Suppressor macrophage (primary cell): ENCODE measurements at regions not wholly inside any gene's neighbourhood (a gene's known extent, or its start where the extent isn't known, plus 50 kb on each side); places are given as distances from the start of the nearest gene placed in this dataset.
A peak's percentile ranks its signal among the peaks of the same experiment; 100 is the strongest.
"Not testable (repeated sequence)": the region's sequence is repeated elsewhere in the genome, so short reads cannot be mapped to it uniquely, and the experiment has no call there.

ENCODE experiments used
- DNase-seq, 4 experiments: peaks; one replicate each; pipeline ENCODE4 v3.0.0-alpha.2; 2020 to 2022

GRCh38 chr2:132220589-132220988 lies 58.8 kb upstream of the ANKRD30BL start:
- DNase-seq, result not testable (repeated sequence)

- DNase-seq, result not testable (repeated sequence)
These were observed 60.1 kb upstream of the ANKRD30BL start for GRCh38 chr2:132221886-132222285.

- no peak for DNase-seq
These were observed 90.6 kb upstream of the ANKRD30BL start for GRCh38 chr2:132252191-132252893.

GRCh38 chr2:132252894-132253264 lies 91.1 kb upstream of the ANKRD30BL start:
- no peak for DNase-seq

- DNase-seq, result no peak
These were observed 91.9 kb upstream of the ANKRD30BL start for GRCh38 chr2:132253496-132254305.

GRCh38 chr2:132254306-132254919 lies 92.7 kb upstream of the ANKRD30BL start:
- DNase-seq, result not testable (repeated sequence)

- DNase-seq, result no peak
These were observed 94.0 kb upstream of the ANKRD30BL start for GRCh38 chr2:132255714-132256113.

- no peak for DNase-seq
These were observed 94.6 kb upstream of the ANKRD30BL start for GRCh38 chr2:132256251-132256902.

GRCh38 chr2:132256903-132257300 lies 95.2 kb upstream of the ANKRD30BL start:
- not testable (repeated sequence) for DNase-seq

- DNase-seq, result not testable (repeated sequence)
These were observed 95.8 kb upstream of the ANKRD30BL start for GRCh38 chr2:132257301-132258171.

- DNase-seq, result not testable (repeated sequence)
These were observed 97.5 kb upstream of the ANKRD30BL start for GRCh38 chr2:132259276-132259675.

- not testable (repeated sequence) for DNase-seq
These were observed 103.8 kb upstream of the ANKRD30BL start for GRCh38 chr2:132265595-132265994.

GRCh38 chr2:132267105-132267497 lies 105.3 kb upstream of the ANKRD30BL start:
- no peak for DNase-seq

- peak in 2 of 4 experiments; percentile 26 to 43 for DNase-seq
These were observed 105.9 kb upstream of the ANKRD30BL start for GRCh38 chr2:132267498-132268283.

- DNase-seq, result peak; percentile 9 to 40 (median 24)
These were observed 106.7 kb upstream of the ANKRD30BL start for GRCh38 chr2:132268284-132268976.

- DNase-seq, result no peak
These were observed 107.3 kb upstream of the ANKRD30BL start for GRCh38 chr2:132268977-132269523.

GRCh38 chr2:132270255-132270654 lies 108.5 kb upstream of the ANKRD30BL start:
- DNase-seq, result no peak

- DNase-seq, result no peak
These were observed 109.3 kb upstream of the ANKRD30BL start for GRCh38 chr2:132270981-132271546.

GRCh38 chr2:132271794-132272193 lies 110.0 kb upstream of the ANKRD30BL start:
- not testable (repeated sequence) for DNase-seq

GRCh38 chr2:132272713-132273112 lies 111.0 kb upstream of the ANKRD30BL start:
- DNase-seq, result no peak
